Gastrocnemius medialis (tissue), 4 donors: ENCODE measurements at regions not wholly inside any gene's neighbourhood (a gene's known extent, or its start where the extent isn't known, plus 50 kb on each side); places are given as distances from the start of the nearest gene placed in this dataset.

Experiments
- ATAC-seq, 2 donors: fragments of 150-250 bp; one replicate each; pipeline ENCODE4 v1.9.1; 2016
- DNase-seq, 2 donors: peaks; one replicate each; pipeline ENCODE4 v3.0.0-alpha.2; 2019
- H3K27ac ChIP-seq, 4 donors: fragments of 200-600 bp; sonication (generic); 1 replicate in 1 of 4; 2 replicates in 3 of 4; pipeline ENCODE4 v1.5.1; 2016 to 2018; ENCODE audit warnings: mild to moderate bottlenecking in 2 of 4, moderate library complexity in 1 of 4
- H3K27me3 ChIP-seq, 3 donors: fragments of 200-600 bp; sonication (generic) in 2 of 3; 1 replicate in 1 of 3; 2 replicates in 2 of 3; pipeline versions ENCODE4 v1.5.1 to v1.6.0; 2016 to 2019; ENCODE audit warnings: mild to moderate bottlenecking in 1 of 3, moderate library complexity in 1 of 3
- H3K36me3 ChIP-seq, 2 donors: fragments of 200-600 bp; sonication (generic) in 1 of 2; one replicate each; pipeline ENCODE4 v1.5.1; 2017 to 2018
- H3K4me1 ChIP-seq, 2 donors: fragments of 200-600 bp; sonication (generic) in 1 of 2; one replicate each; pipeline ENCODE4 v1.5.1; 2016 to 2017; ENCODE audit warnings: mild to moderate bottlenecking in 2 of 2
- H3K4me3 ChIP-seq, 4 donors: fragments of 200-600 bp; sonication (generic) in 3 of 4; 1 replicate in 1 of 4; 2 replicates in 3 of 4; pipeline ENCODE4 v1.5.1; 2016 to 2019; ENCODE audit warnings: mild to moderate bottlenecking in 2 of 4
- H3K9me3 ChIP-seq, 3 donors: fragments of 200-600 bp; sonication (generic) in 2 of 3; 1 replicate in 1 of 3; 2 replicates in 2 of 3; pipeline ENCODE4 v1.5.1; 2016 to 2019
- POLR2A ChIP-seq, 2 donors: fragments of 450-650 bp; IDR thresholded peaks; one replicate each; pipeline ENCODE4 v1.6.1; 2017; ENCODE audit warnings: antibody characterized with exemption in 2 of 2, mild to moderate bottlenecking in 2 of 2, moderate library complexity in 2 of 2
- in situ Hi-C, 4 donors: fragments of 200-750 bp; cut with MboI; loops; one replicate each; pipeline versions ENCODE4 v1.15.0 to v1.8.0; 2017; ENCODE audit warnings: low sequenced_read_pairs in 4 of 4
- intact Hi-C: fragments of 100-400 bp; cut with DNase I; formaldehyde crosslinking; loops from one replicate; pipeline ENCODE4 v1.15.1; 2023; ENCODE audit warnings: low total_unique reads
- TF ChIP-seq, protein P1 (sequence below), 5 experiments: fragments of 450-650 bp in 3 of 5; fragments of 200-600 bp in 2 of 5; sonication (generic) in 2 of 5; IDR thresholded peaks in 4 of 5; conservative IDR thresholded peaks in 1 of 5; 1 replicate in 4 of 5; 2 replicates in 1 of 5; pipeline ENCODE4 v1.5.1; 2016 to 2019; ENCODE audit warnings: antibody characterized with exemption in 5 of 5, mild to moderate bottlenecking in 3 of 5, moderate library complexity in 3 of 5

DNA sequence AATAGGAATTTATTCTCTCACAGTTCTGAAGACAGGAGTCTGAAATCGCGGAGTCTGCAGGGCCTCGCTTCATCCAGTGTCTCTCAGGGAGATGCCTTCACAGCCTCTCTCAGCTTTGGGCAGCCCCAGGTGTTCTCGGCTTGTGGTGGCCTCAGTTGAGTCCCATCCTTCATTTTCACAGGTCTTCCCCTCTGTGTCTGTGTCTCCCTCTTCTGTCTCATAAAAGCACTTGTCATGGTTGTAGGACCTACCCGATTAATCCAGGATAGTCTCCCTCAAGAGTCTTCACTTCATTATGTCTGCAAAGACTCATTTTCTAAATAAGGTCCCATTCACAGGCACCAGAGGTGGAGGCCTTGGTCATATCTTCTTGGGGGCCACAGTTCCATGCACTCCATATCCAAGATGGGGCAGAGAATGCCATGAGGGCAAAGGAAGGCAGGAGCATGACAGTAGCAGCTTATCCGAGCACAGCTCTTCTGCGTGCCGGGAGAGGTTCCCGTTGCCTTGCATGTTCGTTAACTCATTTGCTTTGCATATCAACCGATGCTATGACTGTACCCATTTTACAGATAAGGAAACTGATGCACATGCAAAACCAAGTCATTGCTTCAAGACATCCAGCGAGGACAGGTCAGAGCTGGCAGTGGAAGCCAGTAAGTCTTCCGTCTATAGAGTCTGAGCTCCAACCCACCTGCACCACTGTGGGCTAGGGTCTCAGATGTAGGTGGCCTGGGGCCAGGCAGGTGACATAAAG lies 363.8 kb upstream of the SULF2 start:
- intact Hi-C loops (no loop called here), in situ Hi-C loops (no loop called here)
- no peaks in the 10 kb centered on the region for H3K4me1 ChIP-seq
- DNase-seq (no peak), ATAC-seq (no peak)
- H3K36me3 ChIP-seq, result no peaks in the 10 kb centered on the region
- no peaks in the 10 kb centered on the region for H3K9me3 ChIP-seq
- no peak for TF ChIP-seq POLR2A (IDR thresholded peaks at IDR 0.05)
- TF ChIP-seq, protein P1, sequence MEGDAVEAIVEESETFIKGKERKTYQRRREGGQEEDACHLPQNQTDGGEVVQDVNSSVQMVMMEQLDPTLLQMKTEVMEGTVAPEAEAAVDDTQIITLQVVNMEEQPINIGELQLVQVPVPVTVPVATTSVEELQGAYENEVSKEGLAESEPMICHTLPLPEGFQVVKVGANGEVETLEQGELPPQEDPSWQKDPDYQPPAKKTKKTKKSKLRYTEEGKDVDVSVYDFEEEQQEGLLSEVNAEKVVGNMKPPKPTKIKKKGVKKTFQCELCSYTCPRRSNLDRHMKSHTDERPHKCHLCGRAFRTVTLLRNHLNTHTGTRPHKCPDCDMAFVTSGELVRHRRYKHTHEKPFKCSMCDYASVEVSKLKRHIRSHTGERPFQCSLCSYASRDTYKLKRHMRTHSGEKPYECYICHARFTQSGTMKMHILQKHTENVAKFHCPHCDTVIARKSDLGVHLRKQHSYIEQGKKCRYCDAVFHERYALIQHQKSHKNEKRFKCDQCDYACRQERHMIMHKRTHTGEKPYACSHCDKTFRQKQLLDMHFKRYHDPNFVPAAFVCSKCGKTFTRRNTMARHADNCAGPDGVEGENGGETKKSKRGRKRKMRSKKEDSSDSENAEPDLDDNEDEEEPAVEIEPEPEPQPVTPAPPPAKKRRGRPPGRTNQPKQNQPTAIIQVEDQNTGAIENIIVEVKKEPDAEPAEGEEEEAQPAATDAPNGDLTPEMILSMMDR (IDR thresholded peaks at IDR 0.05 in 4 of 5, conservative IDR thresholded peaks at IDR 0.05 in 1 of 5), result no peak
- H3K27ac ChIP-seq, result no peak overlapping the region
- H3K27me3 ChIP-seq, result peaks cover 0 to 3% (median 0%) of the 10 kb centered on the region in 3 donors
- no peak overlapping the region for H3K4me3 ChIP-seq

- no peak overlapping the region for H3K4me3 ChIP-seq
- ATAC-seq (no peak), DNase-seq (no peak)
- no peaks in the 10 kb centered on the region for H3K9me3 ChIP-seq
- peaks cover 0 to 3% (median 0%) of the 10 kb centered on the region in 3 donors for H3K27me3 ChIP-seq
- H3K27ac ChIP-seq, result no peak overlapping the region
- no peaks in the 10 kb centered on the region for H3K4me1 ChIP-seq
- in situ Hi-C loops (no loop called here), intact Hi-C loops (no loop called here)
- H3K36me3 ChIP-seq, result no peaks in the 10 kb centered on the region
- TF ChIP-seq, protein P1 (IDR thresholded peaks at IDR 0.05 in 4 of 5, conservative IDR thresholded peaks at IDR 0.05 in 1 of 5), result no peak
- TF ChIP-seq POLR2A (IDR thresholded peaks at IDR 0.05), result no peak
Observed at GRCh38 chr20:48148020-48148419, 362.7 kb upstream of the SULF2 start.

DNA sequence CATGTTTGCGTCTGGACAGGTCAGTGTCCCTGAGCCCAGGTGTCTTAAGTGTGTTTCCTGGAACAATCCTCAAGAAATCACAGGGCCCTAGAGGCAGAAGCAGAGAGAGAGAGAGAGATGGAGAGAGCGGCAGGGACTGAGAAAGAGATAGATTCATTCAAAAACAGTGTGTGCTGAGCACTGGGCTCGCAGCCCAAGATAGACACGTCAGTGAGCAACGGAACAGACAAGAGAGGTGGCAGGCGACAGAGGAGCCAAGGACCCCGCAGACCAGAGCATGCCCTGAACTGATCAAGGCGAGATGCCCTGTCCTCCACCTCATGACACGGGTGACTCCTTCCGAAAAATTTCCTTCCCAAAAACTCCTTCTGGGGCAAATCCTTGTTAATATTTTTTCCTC lies 362.0 kb upstream of the SULF2 start:
- intact Hi-C loops (no loop called here), in situ Hi-C loops (no loop called here)
- H3K9me3 ChIP-seq, result no peaks in the 10 kb centered on the region
- no peaks in the 10 kb centered on the region for H3K36me3 ChIP-seq
- H3K4me1 ChIP-seq, result no peaks in the 10 kb centered on the region
- TF ChIP-seq, protein P1 (IDR thresholded peaks at IDR 0.05 in 4 of 5, conservative IDR thresholded peaks at IDR 0.05 in 1 of 5), result no peak
- no peak for TF ChIP-seq POLR2A (IDR thresholded peaks at IDR 0.05)
- no peak overlapping the region for H3K27ac ChIP-seq
- ATAC-seq (no peak), DNase-seq (no peak)
- H3K4me3 ChIP-seq, result no peak overlapping the region
- H3K27me3 ChIP-seq, result peaks cover 0 to 3% (median 0%) of the 10 kb centered on the region in 3 donors

- no peak for DNase-seq
- intact Hi-C loops, result no loop called here
- H3K36me3 ChIP-seq, result no peaks in the 10 kb centered on the region
- H3K4me1 ChIP-seq, result no peaks in the 10 kb centered on the region
- no peak overlapping the region for H3K4me3 ChIP-seq
- H3K9me3 ChIP-seq, result no peaks in the 10 kb centered on the region
- in situ Hi-C loops, result no loop called here
- no peak overlapping the region for H3K27ac ChIP-seq
- no peak for ATAC-seq
- no peak for TF ChIP-seq POLR2A (IDR thresholded peaks at IDR 0.05)
- TF ChIP-seq, protein P1 (IDR thresholded peaks at IDR 0.05 in 4 of 5, conservative IDR thresholded peaks at IDR 0.05 in 1 of 5), result no peak
- peaks cover 0 to 3% (median 0%) of the 10 kb centered on the region in 3 donors for H3K27me3 ChIP-seq
Observed at GRCh38 chr20:48146877-48147276, 361.6 kb upstream of the SULF2 start.
